ENCODE measurements at regions not wholly inside any gene's neighbourhood (a gene's known extent, or its start where the extent isn't known, plus 50 kb on each side); places are given as distances from the start of the nearest gene placed in this dataset.

- no peak for DNase-seq (ENCODE audit: low read depth)
- in situ Hi-C loops (cut with HindIII; ENCODE audit: low pct_unique_long_range_greater_than_20kb, low sequenced_read_pairs) = no loop called here
Observed at GRCh38 chr2:163849756-163850435, 114.1 kb upstream of the FIGN start.

- DNase-seq (ENCODE audit: low read depth) = no peak
- in situ Hi-C loops (cut with HindIII; ENCODE audit: low pct_unique_long_range_greater_than_20kb, low sequenced_read_pairs) = no loop called here
Observed at GRCh38 chr2:163838890-163839289, 103.1 kb upstream of the FIGN start.

GRCh38 chr2:163836167-163836566, 100.4 kb upstream of the FIGN start:
- no peak for DNase-seq (ENCODE audit: low read depth)
- in situ Hi-C loops (cut with HindIII; ENCODE audit: low pct_unique_long_range_greater_than_20kb, low sequenced_read_pairs) = no loop called here

- in situ Hi-C loops (cut with HindIII; ENCODE audit: low pct_unique_long_range_greater_than_20kb, low sequenced_read_pairs) = no loop called here
- no peak for DNase-seq (ENCODE audit: low read depth)
Observed at GRCh38 chr2:163834841-163835240, 99.0 kb upstream of the FIGN start.

- DNase-seq (ENCODE audit: low read depth) = no peak
- in situ Hi-C loops (cut with HindIII; ENCODE audit: low pct_unique_long_range_greater_than_20kb, low sequenced_read_pairs) = no loop called here
Observed at GRCh38 chr2:163834221-163834620, 98.4 kb upstream of the FIGN start.

- no peak for DNase-seq (ENCODE audit: low read depth)
- in situ Hi-C loops (cut with HindIII; ENCODE audit: low pct_unique_long_range_greater_than_20kb, low sequenced_read_pairs) = no loop called here
Observed at GRCh38 chr2:163828771-163829170, 93.0 kb upstream of the FIGN start.

GRCh38 chr2:163822033-163822432, 86.2 kb upstream of the FIGN start:
- in situ Hi-C loops (cut with HindIII; ENCODE audit: low pct_unique_long_range_greater_than_20kb, low sequenced_read_pairs) = no loop called here
- DNase-seq (ENCODE audit: low read depth) = no peak

GRCh38 chr2:163812926-163813520, 77.2 kb upstream of the FIGN start:
- in situ Hi-C loops (cut with HindIII; ENCODE audit: low pct_unique_long_range_greater_than_20kb, low sequenced_read_pairs) = no loop called here
- peak; percentile 10 for DNase-seq (ENCODE audit: low read depth)

- DNase-seq (ENCODE audit: low read depth) = no peak
- in situ Hi-C loops (cut with HindIII; ENCODE audit: low pct_unique_long_range_greater_than_20kb, low sequenced_read_pairs) = no loop called here
Observed at GRCh38 chr2:163808406-163808805, 72.6 kb upstream of the FIGN start.

GRCh38 chr2:163802284-163802683, 66.5 kb upstream of the FIGN start:
- in situ Hi-C loops (cut with HindIII; ENCODE audit: low pct_unique_long_range_greater_than_20kb, low sequenced_read_pairs) = no loop called here
- no peak for DNase-seq (ENCODE audit: low read depth)

GRCh38 chr2:163801486-163801885, 65.7 kb upstream of the FIGN start:
- in situ Hi-C loops (cut with HindIII; ENCODE audit: low pct_unique_long_range_greater_than_20kb, low sequenced_read_pairs) = no loop called here
- no peak for DNase-seq (ENCODE audit: low read depth)

GRCh38 chr2:163800951-163801381, 65.2 kb upstream of the FIGN start:
- DNase-seq (ENCODE audit: low read depth) = no peak
- in situ Hi-C loops (cut with HindIII; ENCODE audit: low pct_unique_long_range_greater_than_20kb, low sequenced_read_pairs) = no loop called here

GRCh38 chr2:163799807-163800206, 64.0 kb upstream of the FIGN start:
- in situ Hi-C loops (cut with HindIII; ENCODE audit: low pct_unique_long_range_greater_than_20kb, low sequenced_read_pairs) = no loop called here
- DNase-seq (ENCODE audit: low read depth) = no peak

- DNase-seq (ENCODE audit: low read depth) = no peak
Observed at GRCh38 chr2:163794635-163795034, 58.8 kb upstream of the FIGN start.

More at GRCh38 chr2:163794635-163795034, 58.8 kb upstream of the FIGN start:
- in situ Hi-C loops (cut with HindIII; ENCODE audit: low pct_unique_long_range_greater_than_20kb, low sequenced_read_pairs) = no loop called here
